Gastrocnemius medialis (tissue), 4 donors: ENCODE measurements at regions not wholly inside any gene's neighbourhood (a gene's known extent, or its start where the extent isn't known, plus 50 kb on each side); places are given as distances from the start of the nearest gene placed in this dataset.
"Not testable (repeated sequence)": the region's sequence is repeated elsewhere in the genome, so short reads cannot be mapped to it uniquely, and the experiment has no call there.

Experiments
- CTCF ChIP-seq, 5 experiments: fragments of 450-650 bp in 3 of 5; fragments of 200-600 bp in 2 of 5; sonication (generic) in 2 of 5; IDR thresholded peaks in 4 of 5; conservative IDR thresholded peaks in 1 of 5; 1 replicate in 4 of 5; 2 replicates in 1 of 5; pipeline ENCODE4 v1.5.1; 2016 to 2019; ENCODE audit warnings: antibody characterized with exemption in 5 of 5, mild to moderate bottlenecking in 3 of 5, moderate library complexity in 3 of 5
- POLR2A ChIP-seq, 2 donors: fragments of 450-650 bp; IDR thresholded peaks; one replicate each; pipeline ENCODE4 v1.6.1; 2017; ENCODE audit warnings: antibody characterized with exemption in 2 of 2, mild to moderate bottlenecking in 2 of 2, moderate library complexity in 2 of 2

- TF ChIP-seq CTCF (IDR thresholded peaks at IDR 0.05 in 4 of 5, conservative IDR thresholded peaks at IDR 0.05 in 1 of 5); POLR2A (IDR thresholded peaks at IDR 0.05): not testable (repeated sequence)
These were observed 444.8 kb downstream of the SPATA31D1 start for GRCh38 chr9:82433290-82433931.
